ENCODE measurements at regions not wholly inside any gene's neighbourhood (a gene's known extent, or its start where the extent isn't known, plus 50 kb on each side); places are given as distances from the start of the nearest gene placed in this dataset.
"Not testable (repeated sequence)": the region's sequence is repeated elsewhere in the genome, so short reads cannot be mapped to it uniquely, and the experiment has no call there.

DNA sequence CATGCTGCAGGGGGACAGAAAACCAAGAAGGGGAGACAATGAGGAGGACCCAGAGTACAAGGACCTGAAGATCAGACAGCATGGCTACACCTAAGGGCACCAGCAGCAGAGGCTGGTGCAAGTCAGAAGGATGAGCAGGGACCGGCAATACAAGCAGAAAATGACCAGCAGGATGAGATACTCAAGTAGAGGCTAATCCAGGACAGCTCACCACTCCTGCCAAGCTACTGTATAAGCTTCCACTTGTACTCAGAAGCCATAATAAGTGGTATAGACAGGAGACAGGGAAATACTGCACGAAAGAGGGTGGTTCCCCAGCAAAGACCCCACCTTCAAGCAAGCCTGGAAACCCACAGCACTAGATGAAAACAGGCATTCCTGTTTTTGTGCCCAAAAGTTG lies 138.7 kb upstream of the ZC3H12C start:
- intact Hi-C loops (cut with DNase I): no loop called here
- DNase-seq (ENCODE audit: low spot score): no peak

DNA sequence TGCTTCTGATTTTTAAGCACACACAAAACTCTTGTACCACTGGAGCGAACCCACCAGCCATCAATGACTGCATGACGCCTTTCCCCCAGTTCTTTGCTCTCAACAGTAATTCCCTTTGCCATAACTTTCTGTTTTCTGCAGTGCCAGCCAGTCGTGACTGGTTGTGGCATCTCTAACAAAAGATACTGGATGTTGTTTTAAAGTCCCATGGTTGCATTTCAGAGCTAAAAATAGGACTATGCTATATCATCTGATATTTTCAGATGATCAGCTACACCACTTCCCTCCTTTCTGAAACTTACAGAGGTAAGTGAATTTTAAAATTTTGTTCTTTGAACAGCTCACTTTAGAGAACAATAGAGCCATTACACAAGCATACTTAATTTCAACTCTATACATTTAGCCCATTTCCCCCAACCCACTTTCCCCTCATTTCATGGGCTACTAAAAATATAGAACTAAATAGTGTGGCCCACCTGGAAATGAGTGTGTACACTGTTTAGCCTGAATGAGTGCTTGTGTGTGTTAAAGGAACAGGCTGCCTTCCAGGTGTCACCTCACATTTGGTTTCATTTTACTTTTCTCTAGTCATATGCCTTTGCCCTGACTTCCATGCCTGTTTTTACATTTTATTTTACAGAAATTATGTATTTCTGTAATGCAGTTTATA lies 136.9 kb upstream of the ZC3H12C start:
- intact Hi-C loops (cut with DNase I): no loop called here

DNA sequence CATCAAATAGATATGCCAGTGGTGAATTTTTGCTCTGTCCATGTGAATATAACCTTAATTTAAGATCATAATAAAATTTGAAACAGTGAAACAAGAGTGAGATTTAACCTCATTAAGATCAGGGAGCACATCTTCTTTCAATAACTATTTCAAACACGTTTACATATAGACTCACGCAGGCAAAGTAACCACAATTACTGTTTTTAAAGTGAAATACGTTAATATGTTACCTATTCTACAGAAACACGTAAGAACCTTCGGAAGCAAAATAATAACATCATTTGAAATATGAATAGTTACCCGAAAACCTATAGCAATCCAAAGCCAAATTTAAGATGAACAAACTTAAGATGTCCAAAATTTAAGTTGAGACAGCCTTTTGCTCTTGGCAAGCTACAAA lies 136.2 kb upstream of the ZC3H12C start:
- intact Hi-C loops (cut with DNase I): no loop called here
- no peak for DNase-seq (ENCODE audit: low spot score)

More for the DNA sequence above, 136.9 kb upstream of the ZC3H12C start:
- no peak for DNase-seq (ENCODE audit: low spot score)

DNA sequence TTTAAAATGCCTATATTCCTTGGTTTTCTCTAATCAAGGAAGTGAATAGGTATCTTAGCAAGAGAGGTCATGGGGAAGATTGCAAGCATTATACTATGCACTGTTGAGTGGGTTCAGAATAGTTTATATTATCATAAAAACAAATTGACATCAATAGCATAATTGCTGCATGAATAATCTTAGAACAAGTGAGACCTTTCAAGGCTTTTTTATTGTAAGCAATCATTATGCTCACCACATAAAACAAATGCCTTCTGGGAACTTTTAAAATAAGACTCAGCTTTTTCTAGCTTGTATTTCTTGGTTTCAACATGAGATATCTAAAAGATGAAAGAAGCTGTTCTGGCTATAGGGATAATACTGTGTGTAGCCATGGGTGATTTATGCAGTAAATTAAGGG lies 135.6 kb upstream of the ZC3H12C start:
- DNase-seq (ENCODE audit: low spot score): no peak
- intact Hi-C loops (cut with DNase I): no loop called here

DNA sequence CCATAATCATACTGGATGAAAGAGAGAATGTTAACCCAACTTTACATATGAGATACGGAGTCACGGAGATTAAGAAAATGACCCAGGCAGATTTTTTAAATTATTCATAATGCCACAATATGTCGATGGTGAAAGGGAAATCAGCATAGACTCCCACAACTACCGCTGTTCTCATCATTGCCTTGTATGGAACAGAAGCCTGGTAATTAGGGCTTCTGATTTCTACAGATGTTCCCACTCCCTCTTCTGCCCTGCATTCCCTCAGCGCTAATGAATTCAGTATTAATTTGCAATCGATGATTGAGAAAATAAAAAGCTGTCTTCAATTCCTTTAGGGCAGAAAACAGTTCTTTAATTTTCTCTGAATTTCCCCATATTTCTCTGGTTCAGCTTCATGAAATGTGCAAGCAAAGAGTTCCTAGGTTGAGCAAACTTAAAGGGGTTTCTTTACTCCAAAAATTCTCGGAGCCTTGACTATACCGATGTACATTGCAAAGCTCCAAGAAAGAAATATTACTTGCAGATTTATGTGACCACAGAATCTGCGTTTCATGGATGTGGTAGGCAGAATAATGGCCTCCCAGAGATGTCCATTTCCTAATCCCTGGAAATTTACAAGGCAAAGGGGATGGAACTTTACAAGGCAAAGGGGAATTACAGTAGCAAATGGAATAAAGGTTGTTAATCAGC lies 134.9 kb upstream of the ZC3H12C start:
- no peak for DNase-seq (ENCODE audit: low spot score)
- intact Hi-C loops (cut with DNase I): no loop called here

- no peak for DNase-seq (ENCODE audit: low spot score)
- intact Hi-C loops (cut with DNase I): no loop called here
Measured at GRCh38 chr11:109958821-109959166, 134.4 kb upstream of the ZC3H12C start.

GRCh38 chr11:109960831-109961230 lies 132.4 kb upstream of the ZC3H12C start:
- intact Hi-C loops (cut with DNase I): loop anchor here (10.0 kb wide), 1 partner anchor 214 kb away; no protein-coding TSS in a partner anchor
- no peak for DNase-seq (ENCODE audit: low spot score)

- intact Hi-C loops (cut with DNase I): loop anchor here (10.0 kb wide), 1 partner anchor 214 kb away; no protein-coding TSS in a partner anchor
- DNase-seq (ENCODE audit: low spot score): no peak
Measured at GRCh38 chr11:109961261-109961660, 131.9 kb upstream of the ZC3H12C start.

GRCh38 chr11:109963101-109963500 lies 130.1 kb upstream of the ZC3H12C start:
- no peak for DNase-seq (ENCODE audit: low spot score)
- intact Hi-C loops (cut with DNase I): loop anchor here (10.0 kb wide), 1 partner anchor 212 kb away; no protein-coding TSS in a partner anchor

- DNase-seq (ENCODE audit: low spot score): no peak
Measured at GRCh38 chr11:109964487-109964886, 128.7 kb upstream of the ZC3H12C start.

DNA sequence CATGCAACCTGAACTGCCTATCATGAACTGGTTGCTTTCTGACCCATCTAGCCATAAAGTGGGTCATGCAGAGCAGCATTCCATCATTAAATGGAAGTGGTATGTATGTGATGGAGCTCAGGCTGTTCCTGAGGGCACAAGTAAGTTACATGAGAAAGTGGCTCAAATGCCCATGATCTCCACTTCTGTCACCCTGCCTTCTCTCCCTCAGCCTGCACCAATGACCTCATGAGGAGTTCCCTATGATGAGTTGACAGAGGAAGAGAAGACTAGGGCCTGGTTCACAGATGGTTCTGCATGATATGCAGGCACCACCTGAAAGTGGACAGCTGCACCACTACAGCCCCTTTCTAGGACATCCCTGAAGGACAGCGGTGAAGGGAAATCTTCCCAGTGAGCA lies 127.7 kb upstream of the ZC3H12C start:
- not testable (repeated sequence) for DNase-seq (ENCODE audit: low spot score)
- intact Hi-C loops (cut with DNase I): loop anchor here (10.0 kb wide), 1 partner anchor 209 kb away; no protein-coding TSS in a partner anchor

More at GRCh38 chr11:109964487-109964886, 128.7 kb upstream of the ZC3H12C start:
- intact Hi-C loops (cut with DNase I): loop anchor here (10.0 kb wide), 1 partner anchor 210 kb away; no protein-coding TSS in a partner anchor

- intact Hi-C loops (cut with DNase I): loop anchor here (10.0 kb wide), 1 partner anchor 209 kb away; no protein-coding TSS in a partner anchor
Measured at GRCh38 chr11:109965926-109966325, 127.3 kb upstream of the ZC3H12C start.

GRCh38 chr11:109967136-109967535 lies 126.1 kb upstream of the ZC3H12C start:
- DNase-seq (ENCODE audit: low spot score): not testable (repeated sequence)
- intact Hi-C loops (cut with DNase I): loop anchor here (10.0 kb wide), 1 partner anchor 208 kb away; no protein-coding TSS in a partner anchor

More at GRCh38 chr11:109965926-109966325, 127.3 kb upstream of the ZC3H12C start:
- DNase-seq (ENCODE audit: low spot score): not testable (repeated sequence)

GRCh38 chr11:109968299-109968698 lies 124.9 kb upstream of the ZC3H12C start:
- intact Hi-C loops (cut with DNase I): loop anchor here (10.0 kb wide), 1 partner anchor 207 kb away; no protein-coding TSS in a partner anchor
- no peak for DNase-seq (ENCODE audit: low spot score)

DNA sequence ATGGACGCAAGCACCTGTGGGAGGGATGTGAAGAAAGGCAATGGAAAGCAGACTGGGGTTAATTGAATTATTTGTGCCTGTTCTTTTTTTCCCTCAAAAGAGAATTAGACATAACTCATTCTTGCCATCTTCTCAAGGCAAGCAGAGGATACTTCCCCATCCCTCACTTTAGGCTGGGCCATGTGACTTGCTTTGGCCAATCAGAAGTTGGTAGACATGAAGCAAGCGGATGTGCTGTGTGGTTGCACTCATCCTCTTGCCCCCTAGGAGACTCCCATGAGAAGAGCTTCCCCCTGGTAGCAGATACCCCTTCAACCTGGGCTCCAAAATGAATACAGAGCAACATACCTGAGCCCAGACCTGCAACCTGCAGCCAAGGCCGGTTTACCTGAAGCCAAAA lies 124.4 kb upstream of the ZC3H12C start:
- no peak for DNase-seq (ENCODE audit: low spot score)
- intact Hi-C loops (cut with DNase I): loop anchor here (10.0 kb wide), 1 partner anchor 206 kb away; no protein-coding TSS in a partner anchor

DNA sequence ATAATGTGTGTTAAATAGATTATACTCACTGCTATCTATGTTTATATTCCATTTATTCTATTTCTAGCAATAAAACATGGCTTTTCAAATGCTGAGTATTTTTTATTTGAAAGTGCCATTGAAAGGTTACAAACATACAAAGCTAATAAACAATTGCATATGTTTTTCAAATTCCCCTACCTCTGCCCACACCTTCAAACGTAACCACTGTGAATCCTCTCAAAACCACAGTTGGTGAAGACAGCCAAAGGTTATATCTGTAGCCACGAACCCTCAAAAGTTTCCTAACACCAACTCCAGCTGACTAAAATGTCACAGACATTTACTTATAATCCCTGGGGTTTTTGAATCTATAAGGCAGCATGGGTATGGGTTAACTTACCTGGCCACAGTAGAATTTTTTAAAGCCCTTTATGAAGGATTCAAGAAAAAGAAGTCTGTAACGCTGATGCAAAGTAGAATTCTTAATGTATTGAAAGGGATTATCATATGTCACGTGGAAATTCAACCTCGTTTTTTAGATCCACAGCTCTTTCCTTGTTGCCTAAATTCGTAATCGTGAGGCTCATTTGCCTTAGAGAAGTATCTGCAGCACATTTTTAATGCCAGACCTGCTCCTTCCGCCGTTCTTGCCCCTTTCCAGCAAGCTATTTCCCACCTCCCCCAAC lies 122.5 kb upstream of the ZC3H12C start:
- no peak for DNase-seq (ENCODE audit: low spot score)
- intact Hi-C loops (cut with DNase I): no loop called here

GRCh38 chr11:109971184-109971523 lies 122.0 kb upstream of the ZC3H12C start:
- intact Hi-C loops (cut with DNase I): no loop called here
- no peak for DNase-seq (ENCODE audit: low spot score)

DNA sequence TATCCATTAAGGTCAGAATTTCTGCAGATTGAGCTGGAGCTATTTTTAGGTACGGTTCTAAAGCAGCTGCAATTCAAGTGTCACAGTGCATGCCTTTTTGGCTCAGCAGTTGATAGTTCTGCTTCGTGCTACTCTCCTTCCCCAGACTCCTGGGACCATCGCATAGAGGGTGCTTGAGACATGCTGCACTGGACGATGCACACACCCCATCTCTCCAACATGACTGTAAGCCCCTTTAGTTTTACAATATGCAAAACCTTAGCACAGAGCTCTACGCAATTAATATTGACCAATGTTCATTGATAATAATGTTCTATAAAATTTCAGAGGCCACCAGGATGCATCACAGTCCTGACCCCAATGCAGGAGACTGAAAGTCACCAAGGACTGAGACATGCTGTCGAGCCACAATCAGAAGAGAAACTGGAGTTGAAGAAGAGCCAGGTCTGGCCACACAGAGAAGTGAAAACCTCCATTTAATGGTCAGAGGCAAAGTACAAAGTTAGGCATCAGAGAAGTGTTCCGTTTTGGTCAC lies 120.9 kb upstream of the ZC3H12C start:
- intact Hi-C loops (cut with DNase I): no loop called here
- DNase-seq (ENCODE audit: low spot score): no peak

- intact Hi-C loops (cut with DNase I): no loop called here
Measured at GRCh38 chr11:109972939-109973338, 120.3 kb upstream of the ZC3H12C start.

DNA sequence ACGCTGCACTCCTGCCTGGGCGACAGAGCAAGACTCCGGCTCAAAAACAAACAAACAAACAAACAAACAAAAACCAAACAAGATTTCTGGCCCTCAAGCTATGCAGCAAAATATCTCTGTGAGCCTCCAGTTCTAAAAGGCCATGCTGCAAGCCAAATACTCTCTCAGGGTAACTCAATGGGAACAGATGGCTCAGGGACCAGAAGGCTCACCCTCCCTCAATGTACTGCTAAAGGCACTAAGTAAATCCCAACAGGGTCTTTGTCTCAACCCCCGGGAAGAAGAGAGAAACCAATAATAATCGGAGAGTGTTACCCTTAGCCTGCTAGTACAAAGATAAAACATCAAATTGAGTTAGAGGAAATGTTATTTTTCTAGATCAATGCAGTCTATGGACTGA lies 119.7 kb upstream of the ZC3H12C start:
- intact Hi-C loops (cut with DNase I): no loop called here
- no peak for DNase-seq (ENCODE audit: low spot score)

More at GRCh38 chr11:109972939-109973338, 120.3 kb upstream of the ZC3H12C start:
- DNase-seq (ENCODE audit: low spot score): no peak
